GM21619 (cell line): ENCODE measurements at regions not wholly inside any gene's neighbourhood (a gene's known extent, or its start where the extent isn't known, plus 50 kb on each side); places are given as distances from the start of the nearest gene placed in this dataset.

ENCODE experiments used
- ATAC-seq: cut with Tn5 transposase; IDR thresholded peaks from one replicate; pipeline ENCODE4 v1.9.1; 2021; ENCODE audit not compliant: unreplicated experiment

GRCh38 chr20:24761220-24762065, 187.6 kb upstream of the CST7 start:
- ATAC-seq, result no peak

DNA sequence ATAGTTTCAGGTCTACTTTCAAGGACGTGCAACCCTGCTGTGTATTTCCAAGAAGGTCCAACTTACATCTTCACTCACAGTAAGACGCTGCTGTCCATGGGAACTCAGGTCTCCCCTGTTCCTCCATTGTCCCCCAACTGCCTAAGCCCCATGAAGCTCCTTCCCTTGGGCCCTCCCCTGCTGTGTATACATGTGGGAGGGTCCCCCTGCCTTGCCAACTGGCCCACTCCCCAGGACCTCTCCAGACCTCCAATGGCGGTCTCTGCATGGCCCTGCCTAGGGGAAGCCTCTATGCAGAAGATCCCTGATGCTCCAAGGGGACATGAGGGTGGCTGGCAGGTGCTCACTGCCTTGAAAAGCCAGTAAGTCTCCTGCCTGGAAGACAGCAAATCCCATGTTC, 186.7 kb upstream of the CST7 start:
- ATAC-seq, result no peak

GRCh38 chr20:24762791-24763350, 186.2 kb upstream of the CST7 start:
- no peak for ATAC-seq

DNA sequence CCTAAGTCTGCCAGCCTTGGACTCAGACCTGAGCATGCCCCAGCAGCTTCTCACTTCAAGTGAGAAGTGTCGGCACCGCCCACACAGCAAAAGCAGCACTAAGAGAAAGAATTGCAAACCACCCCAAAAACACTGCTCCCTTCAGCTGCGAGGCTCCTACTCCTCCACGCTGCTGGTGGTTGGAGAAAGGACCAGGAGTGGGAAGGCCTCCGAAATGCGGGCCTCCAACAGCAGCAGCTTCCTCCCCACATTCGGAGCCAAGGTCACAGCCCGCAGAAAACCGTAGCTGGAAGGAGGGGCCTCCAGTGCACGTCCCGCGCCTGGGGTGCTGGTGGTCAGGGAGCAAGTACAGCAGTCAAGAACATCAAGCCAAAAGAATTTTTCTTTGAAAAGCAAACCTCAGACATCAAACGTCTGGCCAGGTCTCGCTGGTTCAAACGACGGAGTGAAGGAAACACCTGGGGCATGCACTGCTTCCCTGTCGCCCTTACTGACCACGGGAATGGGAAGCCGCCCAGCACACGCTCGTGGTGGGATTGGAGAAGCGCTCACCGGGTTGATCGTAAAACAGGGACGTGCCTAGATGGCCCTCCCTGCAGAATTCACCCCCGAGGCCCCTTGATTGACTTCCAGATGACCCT, 185.6 kb upstream of the CST7 start:
- no peak for ATAC-seq

DNA sequence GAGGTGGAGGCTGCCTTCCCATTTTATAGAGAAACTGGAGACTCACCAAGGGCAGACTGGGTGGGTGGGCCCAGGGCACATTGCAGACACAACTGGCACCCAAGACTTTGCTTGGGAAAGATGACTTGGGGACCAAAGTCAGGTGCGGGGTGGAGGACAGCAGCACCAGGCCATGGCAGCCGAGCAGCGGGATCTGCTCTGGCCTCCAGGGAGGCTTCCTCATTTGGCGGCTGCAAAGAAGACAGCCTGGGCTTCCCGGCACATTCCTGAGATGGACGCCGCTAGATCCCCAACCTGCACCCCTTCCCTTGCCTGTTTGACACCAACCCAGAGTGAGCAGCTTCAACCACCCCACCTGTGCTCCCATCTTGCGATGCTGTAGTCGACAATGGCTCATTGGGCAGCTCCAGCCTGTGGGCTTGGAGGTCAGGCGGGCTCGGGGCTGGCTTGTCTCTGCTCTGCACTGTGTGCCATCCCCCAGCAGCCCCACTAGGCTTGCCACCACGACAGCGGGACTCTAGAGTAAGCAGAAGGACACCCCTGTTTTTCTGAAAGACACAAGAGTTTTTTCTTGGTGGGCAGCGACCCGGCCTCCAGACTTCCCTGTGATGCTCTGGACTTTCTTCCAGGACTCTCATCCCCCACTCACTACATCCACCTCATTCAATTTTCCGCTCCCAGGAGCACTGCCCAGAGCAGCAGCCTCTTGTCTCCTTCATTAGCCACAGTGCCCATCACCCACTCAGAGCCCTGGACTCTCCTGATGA, 184.9 kb upstream of the CST7 start:
- no peak for ATAC-seq

- no peak for ATAC-seq
Observed at GRCh38 chr20:24764794-24765202, 184.3 kb upstream of the CST7 start.

GRCh38 chr20:24765316-24766142, 183.5 kb upstream of the CST7 start:
- no peak for ATAC-seq

DNA sequence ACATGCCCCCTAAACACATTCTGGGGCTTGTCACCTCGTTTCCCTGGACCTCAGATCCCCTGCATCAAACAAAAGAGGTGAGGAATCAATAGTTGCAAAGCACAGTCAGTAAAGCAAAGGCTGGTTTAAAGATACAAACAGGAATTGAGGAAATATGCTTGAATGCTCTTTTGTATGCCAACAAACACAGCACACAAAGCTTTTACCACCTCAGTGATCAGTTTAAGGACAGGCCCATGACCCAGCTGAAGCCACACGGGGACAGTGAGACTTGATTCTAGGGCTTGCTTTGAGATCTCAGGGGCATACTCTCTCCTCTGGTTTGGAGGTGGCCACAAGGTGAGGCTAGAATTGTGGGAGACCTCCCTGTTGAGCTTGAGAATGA, 182.9 kb upstream of the CST7 start:
- no peak for ATAC-seq

- ATAC-seq, result no peak
Observed at GRCh38 chr20:24766826-24767622, 182.0 kb upstream of the CST7 start.

GRCh38 chr20:24767623-24768100, 181.4 kb upstream of the CST7 start:
- no peak for ATAC-seq

DNA sequence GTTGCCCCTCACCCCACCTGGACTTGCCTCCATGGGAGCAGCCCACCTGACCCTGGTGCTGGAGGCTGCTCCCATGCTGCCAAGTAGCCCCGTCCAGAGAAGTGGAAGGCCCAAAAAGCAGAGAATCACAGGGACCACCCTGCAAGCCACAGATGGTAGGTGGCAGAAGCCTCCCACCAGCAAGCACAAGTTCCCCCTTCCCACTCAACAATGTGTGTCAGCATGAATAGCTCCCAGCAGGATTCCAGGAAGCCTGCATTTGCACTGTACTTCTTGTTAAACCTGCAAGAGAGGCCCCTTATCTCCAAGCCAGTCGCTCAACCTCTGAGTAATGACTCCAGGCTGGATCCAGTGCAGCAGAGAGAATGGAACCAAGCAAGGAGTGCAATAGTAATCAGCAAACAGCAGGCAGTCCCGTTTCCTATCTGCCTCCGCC, 180.8 kb upstream of the CST7 start:
- ATAC-seq, result no peak

GRCh38 chr20:24768713-24769601, 180.1 kb upstream of the CST7 start:
- no peak for ATAC-seq

DNA sequence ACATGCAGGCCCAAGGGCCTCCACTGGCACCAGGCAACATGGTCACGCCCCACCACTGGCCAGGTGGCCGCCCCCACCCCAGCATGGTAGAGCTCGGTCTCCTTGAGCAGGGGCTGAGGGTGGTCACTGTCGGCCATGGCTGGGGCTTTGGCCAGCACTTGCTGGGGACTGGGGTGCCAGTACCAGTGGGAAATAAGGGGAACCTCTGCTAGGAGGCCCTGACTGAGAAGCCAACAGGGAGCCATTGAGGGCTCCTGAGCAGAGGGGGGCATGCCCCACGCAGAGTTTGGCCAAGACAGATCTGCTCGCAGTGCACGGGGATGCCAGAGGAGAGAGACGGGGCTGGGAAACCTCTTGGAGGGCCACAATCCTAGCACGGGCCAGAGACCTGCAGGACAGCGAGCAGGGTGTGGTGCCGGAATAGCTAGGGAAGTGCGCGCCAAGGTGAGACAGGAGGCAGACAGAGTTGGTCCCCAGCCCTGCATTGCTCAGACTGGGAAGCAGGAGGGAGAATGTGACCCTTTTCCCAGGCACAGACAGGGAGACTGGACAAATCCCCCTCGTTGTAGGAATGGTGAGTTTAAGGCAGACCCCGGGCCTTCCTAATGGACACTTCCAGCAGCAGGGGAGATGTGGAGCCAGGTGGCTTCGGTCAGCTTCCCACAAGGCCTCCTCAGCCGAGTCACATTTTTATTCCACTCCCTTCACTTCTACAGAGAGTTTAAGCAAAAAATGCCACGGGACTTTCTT, 179.0 kb upstream of the CST7 start:
- ATAC-seq, result no peak

DNA sequence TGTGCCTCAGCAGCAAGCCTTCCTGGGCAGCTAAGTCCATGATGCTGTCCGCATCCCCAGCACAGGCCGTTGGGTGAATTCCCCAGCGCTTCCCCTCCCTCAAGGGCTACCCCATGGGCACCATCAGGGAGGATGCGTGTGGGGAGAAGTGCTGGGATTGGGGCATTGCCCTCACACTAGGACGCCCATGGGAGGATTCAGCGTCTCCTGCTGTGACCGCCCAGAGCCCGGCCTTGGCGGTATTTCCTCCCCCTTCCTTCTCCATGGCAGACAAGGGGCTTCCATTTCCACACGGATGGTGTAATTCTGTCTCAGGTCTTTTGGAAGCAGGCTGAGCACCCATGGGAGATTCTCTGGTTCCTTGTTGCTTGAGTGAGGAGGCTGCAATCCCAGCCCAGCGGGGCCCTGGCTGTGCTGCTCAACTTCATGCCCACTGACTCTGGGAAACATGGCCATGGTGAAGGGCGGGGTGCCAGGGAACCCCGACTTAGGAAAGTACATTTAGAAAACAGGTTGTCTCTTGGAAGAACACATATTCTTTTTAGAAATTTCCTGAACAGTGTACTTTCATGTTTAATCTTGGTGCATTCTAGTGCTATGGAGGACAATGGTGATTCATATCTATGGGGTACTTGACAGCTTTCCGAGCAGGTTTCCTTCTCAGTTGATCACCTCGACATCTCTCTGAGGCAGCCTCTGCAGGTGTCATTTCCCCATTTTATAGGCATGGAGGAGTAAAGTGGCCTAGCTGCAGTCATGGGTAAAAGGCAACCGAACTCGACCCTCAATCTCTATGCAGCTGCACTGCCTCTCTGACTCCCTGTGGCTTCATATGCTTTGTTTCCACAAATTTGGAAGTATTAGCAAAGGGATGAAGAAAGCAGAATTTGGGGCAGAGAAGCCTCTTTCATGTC, 178.2 kb upstream of the CST7 start:
- ATAC-seq, result no peak

GRCh38 chr20:24771542-24772061, 177.5 kb upstream of the CST7 start:
- no peak for ATAC-seq

DNA sequence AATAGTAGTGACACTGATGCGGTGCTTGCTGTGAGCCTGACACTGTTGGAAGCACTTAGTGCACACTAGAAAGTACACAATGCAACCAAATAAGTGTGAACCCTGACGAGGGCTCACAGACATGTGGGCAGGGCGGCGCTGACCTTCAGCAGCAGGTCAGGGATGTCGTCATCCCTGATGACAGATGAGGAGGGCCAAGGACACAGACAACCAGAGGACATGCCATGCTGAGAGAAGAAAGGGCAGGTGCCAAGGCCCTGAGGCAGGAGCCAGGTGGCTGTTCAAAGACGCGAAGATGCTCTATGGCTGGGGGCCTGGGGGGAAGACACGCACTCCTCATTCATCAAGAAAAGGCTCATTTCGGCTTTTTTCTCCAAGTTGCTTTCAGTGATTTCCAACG, 176.4 kb upstream of the CST7 start:
- no peak for ATAC-seq

DNA sequence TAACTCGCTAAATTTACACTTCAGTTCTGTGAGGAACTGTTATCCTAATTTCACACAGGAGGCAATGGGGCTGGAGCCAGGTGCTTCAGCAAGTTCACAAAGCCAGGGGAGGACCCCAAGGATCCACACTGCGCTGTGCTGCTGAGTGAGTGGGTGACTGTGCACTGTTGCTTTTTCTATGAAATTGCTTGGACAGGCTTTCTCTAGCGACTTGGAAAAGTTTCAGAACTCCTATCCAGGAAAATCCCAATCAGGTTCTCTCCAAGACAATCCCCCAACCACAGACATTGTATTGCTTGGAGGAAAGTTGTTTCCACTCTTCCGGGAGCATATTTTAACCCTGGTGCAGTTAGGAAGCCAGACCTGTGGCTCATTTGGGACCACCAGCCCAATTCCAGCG, 175.9 kb upstream of the CST7 start:
- no peak for ATAC-seq
